ENCODE measurements at regions not wholly inside any gene's neighbourhood (a gene's known extent, or its start where the extent isn't known, plus 50 kb on each side); places are given as distances from the start of the nearest gene placed in this dataset.

GRCh38 chr11:115599125-115599524, 94.9 kb upstream of the CADM1 start:
- BruUV-seq (replicated peaks): no TSS peak
- H2AFZ ChIP-seq (ENCODE audit: low read length): no peak overlapping the region
- H3K4me3 ChIP-seq (replicated peaks in 1 of 3; ENCODE audit: insufficient read depth in 1 of 3, low read depth in 2 of 3, low read length in 3 of 3): no peak overlapping the region
- in situ Hi-C loops (cut with HindIII; ENCODE audit: extremely low pct_ligation_motif_present, low pct_unique_long_range_greater_than_20kb): no loop called here
- H3K4me2 ChIP-seq (ENCODE audit: low read depth, low read length): no peak overlapping the region
- WGBS (ENCODE audit: low lambda C conversion rate): 0% methylated on average over 1 of the region's 1 CpG
- ATAC-seq (no peak), DNase-seq (ENCODE audit: low spot score) (no peak), FAIRE-seq (no peak)
- TF ChIP-seq MIER3 (CRISPR knock-in tag; IDR thresholded peaks at IDR 0.05; ENCODE audit: borderline replicate concordance) (no peak), SOX6 (IDR thresholded peaks at IDR 0.05) (no peak), SOX6 (CRISPR knock-in tag; IDR thresholded peaks at IDR 0.05) (no peak), HNRNPK (IDR thresholded peaks at IDR 0.05; ENCODE audit: low read depth, low read length, poor library complexity, severe bottlenecking) (peak; percentile 92)
- H3K79me2 ChIP-seq (ENCODE audit: insufficient read depth, low read length): no peaks in the 10 kb centered on the region
- no peaks in the 10 kb centered on the region for H3K9me3 ChIP-seq (ENCODE audit: low read length)
- POLR2A ChIA-PET: no interaction called here
- intact Hi-C loops (cut with micrococcal nuclease; ENCODE audit: unreplicated experiment): no loop called here
- H3K27ac ChIP-seq (ENCODE audit: extremely low read length, insufficient read depth, low read length): no peak overlapping the region
- CTCF ChIA-PET (ENCODE audit: low intra/inter-chr PET ratio, low total read pairs): no interaction called here
- H4K20me1 ChIP-seq (ENCODE audit: insufficient read depth, low read length): no peaks in the 10 kb centered on the region
- no peaks in the 10 kb centered on the region; a peak in 1 of 5 replicates for H3K27me3 ChIP-seq (ENCODE audit: control insufficient read depth in 1 of 2, insufficient read depth in 2 of 2, low read length in 2 of 2)
- H3K9ac ChIP-seq (ENCODE audit: insufficient read depth, low read depth, low read length): no peak overlapping the region
- no peaks in the 10 kb centered on the region for H3K4me1 ChIP-seq (ENCODE audit: insufficient read depth, low read length)
- no peaks in the 10 kb centered on the region for H3K36me3 ChIP-seq (replicated peaks in 1 of 2; ENCODE audit: control insufficient read depth in 1 of 2, insufficient read depth in 2 of 2, low read length in 2 of 2)

GRCh38 chr11:115598257-115598901, 94.2 kb upstream of the CADM1 start:
- TF ChIP-seq ZNF264 (CRISPR knock-in tag; IDR thresholded peaks at IDR 0.05) (no peak), ELF1 (CRISPR knock-in tag; IDR thresholded peaks at IDR 0.05) (no peak), IRF2 (CRISPR knock-in tag; IDR thresholded peaks at IDR 0.05) (no peak)
- WGBS (ENCODE audit: low lambda C conversion rate): 31% methylated on average over 3 of the region's 3 CpGs

More at GRCh38 chr11:115598257-115598901, 94.2 kb upstream of the CADM1 start:
- H3K4me2 ChIP-seq (ENCODE audit: low read depth, low read length): no peak overlapping the region
- H3K27me3 ChIP-seq (ENCODE audit: control insufficient read depth in 1 of 2, insufficient read depth in 2 of 2, low read length in 2 of 2): no peaks in the 10 kb centered on the region; a peak in 1 of 5 replicates
- H3K79me2 ChIP-seq (ENCODE audit: insufficient read depth, low read length): no peaks in the 10 kb centered on the region
- no TSS peak for BruUV-seq (replicated peaks)
- DNase-seq (ENCODE audit: low spot score) (no peak), ATAC-seq (no peak), FAIRE-seq (no peak)
- no peak overlapping the region for H3K9ac ChIP-seq (ENCODE audit: insufficient read depth, low read depth, low read length)
- no peaks in the 10 kb centered on the region for H4K20me1 ChIP-seq (ENCODE audit: insufficient read depth, low read length)
- H3K27ac ChIP-seq (ENCODE audit: extremely low read length, insufficient read depth, low read length): no peak overlapping the region
- H3K4me1 ChIP-seq (ENCODE audit: insufficient read depth, low read length): no peaks in the 10 kb centered on the region
- ChIA-PET CTCF (ENCODE audit: low intra/inter-chr PET ratio, low total read pairs) (no interaction called here), POLR2A (no interaction called here)
- no peak overlapping the region for H2AFZ ChIP-seq (ENCODE audit: low read length)
- intact Hi-C loops (cut with micrococcal nuclease; ENCODE audit: unreplicated experiment): no loop called here
- no peaks in the 10 kb centered on the region for H3K36me3 ChIP-seq (replicated peaks in 1 of 2; ENCODE audit: control insufficient read depth in 1 of 2, insufficient read depth in 2 of 2, low read length in 2 of 2)
- no peak overlapping the region for H3K4me3 ChIP-seq (replicated peaks in 1 of 3; ENCODE audit: insufficient read depth in 1 of 3, low read depth in 2 of 3, low read length in 3 of 3)
- no peaks in the 10 kb centered on the region for H3K9me3 ChIP-seq (ENCODE audit: low read length)
- in situ Hi-C loops (cut with HindIII; ENCODE audit: extremely low pct_ligation_motif_present, low pct_unique_long_range_greater_than_20kb): no loop called here

All from HepG2 (cell line).